HG02943 (cell line): ENCODE measurements at regions not wholly inside any gene's neighbourhood (a gene's known extent, or its start where the extent isn't known, plus 50 kb on each side); places are given as distances from the start of the nearest gene placed in this dataset.
"Not testable (repeated sequence)": the region's sequence is repeated elsewhere in the genome, so short reads cannot be mapped to it uniquely, and the experiment has no call there.

Experiments
- ATAC-seq: cut with Tn5 transposase; IDR thresholded peaks from one replicate; pipeline ENCODE4 v1.9.1; 2021; ENCODE audit warnings: mild to moderate bottlenecking, low read depth, moderate library complexity; ENCODE audit not compliant: unreplicated experiment

DNA sequence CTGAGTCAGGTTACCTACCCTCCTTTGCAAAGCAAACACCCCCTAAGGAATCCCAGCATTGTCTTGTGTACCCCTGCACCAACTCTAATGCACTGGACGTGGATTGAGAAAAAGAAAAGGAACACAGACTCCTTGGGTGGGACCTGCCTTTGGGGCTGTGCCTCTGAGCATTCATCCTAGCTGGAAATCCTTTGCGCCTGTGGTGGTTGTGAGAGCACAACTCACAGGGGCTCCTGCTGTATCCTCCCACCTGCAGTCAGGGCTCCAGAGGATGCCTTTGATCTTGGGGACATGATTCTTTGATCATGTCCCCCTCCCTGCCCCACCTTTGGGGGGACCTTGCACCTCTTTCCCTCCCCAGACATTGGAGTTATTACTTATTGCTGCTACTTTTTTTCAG lies 338.5 kb downstream of the GADD45G start:
- no peak for ATAC-seq

DNA sequence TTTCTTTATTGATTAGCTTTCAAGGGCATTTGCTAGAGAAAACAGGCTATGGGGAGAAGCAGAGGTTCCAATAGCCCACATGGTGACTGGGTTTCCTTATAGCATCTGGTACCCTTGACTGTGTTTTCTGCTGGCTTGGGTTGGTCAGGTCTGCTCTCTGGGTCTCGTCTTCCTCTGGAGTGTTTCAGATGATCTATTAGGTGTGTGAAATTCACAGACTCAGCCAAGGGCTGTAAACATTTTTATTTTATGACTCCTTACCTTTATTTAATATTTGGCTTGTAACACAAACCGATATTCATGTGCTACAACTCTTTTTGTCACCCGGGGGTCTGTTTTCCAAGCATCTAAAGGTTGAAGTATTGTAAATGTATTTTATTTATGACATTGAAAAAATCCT lies 338.9 kb downstream of the GADD45G start:
- ATAC-seq = no peak

DNA sequence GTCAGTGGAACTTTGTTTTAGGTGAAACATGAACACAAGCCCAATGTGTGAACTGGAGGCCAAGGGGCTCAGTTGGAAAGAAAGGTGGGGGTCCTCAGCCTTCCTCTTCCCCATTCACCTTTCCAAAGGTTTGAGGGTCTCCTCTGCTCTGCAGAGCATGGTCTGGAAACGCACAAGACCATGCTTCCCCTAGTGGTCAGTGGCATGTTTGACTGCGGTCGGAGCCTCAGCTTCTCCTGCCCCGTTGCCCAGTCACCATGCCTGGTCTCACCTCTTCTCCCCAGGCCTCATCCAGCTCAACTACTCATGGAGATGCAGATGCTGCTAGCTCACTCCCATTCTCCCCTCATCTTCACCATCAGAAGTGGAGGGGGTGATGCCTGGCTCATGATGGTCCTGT lies 340.3 kb downstream of the GADD45G start:
- ATAC-seq = no peak

DNA sequence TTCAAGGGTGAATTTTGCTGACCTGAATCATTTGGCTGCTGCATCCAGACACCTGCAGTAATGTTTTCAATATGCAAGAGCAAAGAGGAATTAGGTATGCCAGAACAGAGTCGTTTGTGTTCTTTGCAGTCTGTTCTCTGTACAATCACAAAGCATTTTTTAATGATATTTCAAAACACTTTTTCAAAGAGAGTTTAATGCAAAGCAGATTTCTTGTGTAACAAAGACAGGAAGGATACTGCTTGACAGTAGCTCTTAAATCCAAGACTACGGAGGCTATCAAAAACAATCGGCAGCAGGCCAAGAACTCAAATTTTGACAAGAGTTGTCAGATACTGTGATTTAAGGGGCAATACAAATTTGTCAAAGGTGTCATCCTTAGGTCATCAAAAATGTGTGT lies 341.9 kb downstream of the GADD45G start:
- ATAC-seq = no peak

DNA sequence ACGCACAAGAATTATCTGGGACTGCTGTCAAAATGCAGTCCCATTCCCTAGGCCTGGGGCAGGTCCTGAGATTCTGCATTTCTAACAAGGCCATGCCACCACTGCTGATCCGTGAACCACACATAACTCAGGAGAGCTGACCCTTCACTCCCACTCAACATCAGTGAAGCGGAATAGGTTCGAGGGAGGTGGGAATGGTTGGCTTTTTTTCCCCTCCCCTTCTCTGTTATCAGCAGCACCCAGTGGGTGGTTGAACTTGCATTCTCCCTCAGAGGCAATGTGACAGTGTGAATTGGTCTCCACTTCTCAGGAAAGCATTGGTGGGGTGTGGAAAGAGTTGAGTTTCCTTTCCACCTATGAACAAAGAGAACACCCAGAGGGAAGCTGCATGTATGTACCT lies 344.3 kb downstream of the GADD45G start:
- ATAC-seq = no peak

DNA sequence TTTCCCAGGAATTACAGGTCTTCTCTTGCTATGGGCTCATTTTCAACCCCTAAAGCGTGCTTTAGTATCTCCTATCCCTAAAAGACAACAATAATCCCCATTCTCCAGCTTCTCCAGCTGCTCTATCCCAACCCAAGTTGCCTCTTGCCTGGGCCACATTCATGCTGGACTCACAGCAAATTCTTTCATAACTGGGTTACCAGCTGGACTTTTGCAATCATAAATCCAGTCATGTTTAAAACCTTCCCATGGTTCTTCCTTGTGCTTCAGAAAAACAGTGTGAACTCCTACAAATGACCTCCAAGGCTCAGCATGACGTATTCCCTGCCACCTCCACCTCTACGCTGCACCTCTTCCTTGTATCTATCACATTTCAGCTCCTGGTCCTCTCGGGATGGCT lies 346.9 kb downstream of the GADD45G start:
- ATAC-seq = no peak

DNA sequence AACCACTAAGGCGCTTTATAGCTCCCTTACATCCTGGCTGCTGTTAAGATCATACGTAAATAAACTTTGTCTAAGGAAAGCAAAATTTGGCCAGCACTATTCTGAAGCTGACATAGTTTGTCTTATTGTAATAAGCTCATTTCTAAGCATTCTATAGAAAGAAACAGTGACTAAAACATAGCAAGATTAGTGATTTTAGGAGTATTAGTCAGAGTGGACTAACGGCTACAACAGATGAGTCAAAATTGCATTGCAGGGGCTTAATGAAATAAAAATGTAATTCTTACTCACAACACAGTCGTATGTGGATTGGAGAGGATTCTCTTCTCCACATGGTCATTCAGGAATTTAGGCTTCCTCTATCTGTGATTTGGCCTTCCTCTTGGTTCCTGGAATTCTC lies 347.6 kb downstream of the GADD45G start:
- no peak for ATAC-seq

DNA sequence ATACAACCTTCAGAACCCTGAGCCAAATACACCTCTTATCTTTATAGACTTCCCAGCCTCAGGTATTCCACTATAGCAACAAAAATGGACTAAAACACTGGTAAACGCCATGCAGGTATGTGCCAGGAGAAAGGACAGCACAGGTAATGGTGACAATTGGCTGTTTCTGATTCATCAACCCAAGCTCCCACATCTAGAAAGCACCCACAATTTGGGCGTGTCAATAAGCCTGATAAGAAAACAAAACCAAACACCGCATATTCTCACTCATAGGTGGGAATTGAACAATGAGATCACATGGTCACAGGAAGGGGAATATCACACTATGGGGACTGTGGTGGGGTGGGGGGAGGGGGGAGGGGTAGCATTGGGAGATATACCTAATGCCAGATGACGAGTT lies 348.5 kb downstream of the GADD45G start:
- ATAC-seq = not testable (repeated sequence)

DNA sequence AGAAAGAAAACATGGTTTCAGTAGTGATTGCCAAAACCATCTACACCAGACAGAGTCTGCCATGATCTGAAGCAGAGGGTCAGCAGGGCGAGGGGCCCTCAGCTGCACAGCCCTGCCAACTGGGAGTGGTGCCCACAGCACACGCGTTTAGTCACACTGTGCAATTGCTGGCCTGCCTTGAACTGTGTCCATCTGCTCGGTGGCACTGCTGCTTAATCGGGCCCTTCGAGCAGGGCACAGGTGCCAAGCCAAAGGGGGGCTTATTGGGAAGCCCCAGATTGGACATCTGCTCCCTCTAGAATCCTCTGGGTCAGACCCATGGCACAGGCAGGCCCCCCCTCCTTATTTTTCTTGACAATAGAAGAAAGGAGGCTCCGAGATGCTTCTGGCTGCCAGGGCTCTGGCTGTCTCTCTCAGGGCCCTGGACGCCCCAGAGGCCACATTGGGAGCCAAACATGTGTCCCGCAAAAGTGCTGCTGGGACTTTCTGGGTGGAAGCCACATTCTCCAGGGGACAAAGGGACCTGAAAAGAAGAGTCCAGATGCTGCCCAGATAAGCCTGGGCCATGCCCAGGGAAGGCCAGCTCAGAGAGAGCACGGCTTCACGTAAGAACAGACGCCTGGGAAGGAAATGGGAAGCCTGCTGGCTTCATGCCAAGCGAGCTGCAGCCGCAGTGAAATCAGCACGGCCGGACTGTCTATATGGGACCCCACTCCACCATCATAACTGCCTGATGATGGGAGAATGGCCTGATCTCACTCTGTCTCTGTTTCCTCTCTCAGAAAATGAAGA lies 349.2 kb downstream of the GADD45G start:
- ATAC-seq = no peak

DNA sequence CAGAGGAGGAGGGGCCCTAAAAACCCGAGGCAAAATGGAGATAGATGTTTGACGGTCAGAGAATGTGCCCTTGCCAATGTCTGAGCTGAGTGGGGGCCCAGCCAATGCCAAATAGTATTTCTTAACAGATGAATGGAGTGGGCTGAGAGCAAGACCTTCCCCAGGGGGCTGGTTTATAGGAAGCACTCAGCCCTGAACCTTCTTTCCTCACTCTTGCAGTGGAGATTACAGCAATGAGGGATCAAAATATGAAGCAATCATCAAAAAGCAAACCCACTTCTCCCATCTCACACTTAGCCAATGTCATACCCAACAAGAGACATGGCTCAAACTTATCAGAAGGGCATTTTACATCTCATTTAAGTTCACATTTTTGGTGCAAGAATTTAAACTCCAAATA lies 350.3 kb downstream of the GADD45G start:
- ATAC-seq = no peak

DNA sequence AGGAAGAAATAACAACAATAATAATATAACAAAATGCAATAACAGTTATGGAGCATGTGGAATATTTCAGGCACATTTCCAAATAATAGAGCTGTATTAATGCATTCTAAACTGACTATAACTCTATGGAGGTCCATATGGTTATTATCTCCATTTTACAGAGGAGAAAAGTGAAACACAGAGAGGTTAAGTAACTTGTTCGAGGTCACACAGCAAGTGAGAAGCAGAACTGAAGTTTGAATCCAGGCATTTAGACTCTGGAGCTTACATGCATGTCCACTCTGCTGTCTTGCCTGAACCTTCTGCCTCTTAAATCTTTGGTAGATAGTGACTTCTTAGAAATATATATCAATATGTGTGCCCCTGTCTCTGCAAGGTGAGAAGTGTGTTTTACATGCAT lies 350.8 kb downstream of the GADD45G start:
- no peak for ATAC-seq

DNA sequence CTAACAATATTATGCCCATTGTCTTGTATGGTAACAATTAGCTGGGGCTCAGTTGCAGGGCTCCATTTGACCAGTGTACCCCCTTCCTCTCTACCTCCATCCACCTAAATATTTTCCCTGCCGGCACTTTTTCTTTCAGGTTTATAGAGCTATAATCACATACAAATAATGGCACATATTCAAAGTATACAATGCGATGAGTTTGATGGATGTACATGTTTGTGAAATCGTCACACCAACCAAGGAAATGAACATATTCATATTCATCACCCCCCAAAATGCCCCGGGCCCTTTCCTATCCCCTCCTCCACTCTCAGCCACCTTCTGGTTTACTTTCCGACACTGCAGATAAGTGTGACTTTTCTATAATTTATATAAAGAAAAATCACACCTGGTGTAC lies 351.5 kb downstream of the GADD45G start:
- no peak for ATAC-seq

DNA sequence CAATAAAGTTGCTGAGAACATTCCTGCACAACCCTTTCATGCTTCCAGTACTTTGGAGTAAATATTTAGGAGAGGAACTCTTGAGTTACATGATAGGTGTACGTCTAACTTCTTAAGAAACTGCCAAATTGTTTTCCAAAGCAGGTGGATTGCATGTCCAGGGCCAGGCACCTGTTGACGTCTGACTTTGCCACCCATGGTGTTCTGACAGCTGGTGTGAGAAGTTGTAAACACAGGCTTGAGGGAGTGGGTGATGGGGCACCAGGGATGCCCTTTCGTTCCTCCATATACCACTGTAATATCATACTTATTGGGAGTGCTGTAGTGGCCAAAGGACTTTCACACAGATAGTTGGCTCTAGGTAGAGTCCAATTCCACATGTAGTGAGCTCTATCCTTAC lies 352.1 kb downstream of the GADD45G start:
- ATAC-seq = no peak

DNA sequence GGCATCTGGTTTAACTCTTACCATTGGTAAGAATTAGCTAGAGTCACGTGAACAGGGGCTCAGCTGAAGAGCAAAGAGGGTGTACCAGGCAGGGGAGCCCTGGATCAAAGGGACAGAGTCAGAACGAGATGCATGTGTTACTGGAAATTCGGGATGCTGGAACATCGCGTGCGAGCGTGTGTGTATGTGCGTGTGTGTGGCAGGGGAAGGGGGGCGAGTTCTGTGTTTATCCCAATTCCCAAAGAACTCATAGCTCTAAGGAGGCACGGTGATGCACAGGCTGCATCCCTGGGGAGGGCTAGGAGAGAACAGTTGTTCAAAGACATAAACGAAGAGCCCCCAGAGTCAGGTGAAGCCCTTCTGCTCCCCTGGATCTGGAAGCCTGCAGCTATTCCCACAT lies 353.3 kb downstream of the GADD45G start:
- no peak for ATAC-seq

DNA sequence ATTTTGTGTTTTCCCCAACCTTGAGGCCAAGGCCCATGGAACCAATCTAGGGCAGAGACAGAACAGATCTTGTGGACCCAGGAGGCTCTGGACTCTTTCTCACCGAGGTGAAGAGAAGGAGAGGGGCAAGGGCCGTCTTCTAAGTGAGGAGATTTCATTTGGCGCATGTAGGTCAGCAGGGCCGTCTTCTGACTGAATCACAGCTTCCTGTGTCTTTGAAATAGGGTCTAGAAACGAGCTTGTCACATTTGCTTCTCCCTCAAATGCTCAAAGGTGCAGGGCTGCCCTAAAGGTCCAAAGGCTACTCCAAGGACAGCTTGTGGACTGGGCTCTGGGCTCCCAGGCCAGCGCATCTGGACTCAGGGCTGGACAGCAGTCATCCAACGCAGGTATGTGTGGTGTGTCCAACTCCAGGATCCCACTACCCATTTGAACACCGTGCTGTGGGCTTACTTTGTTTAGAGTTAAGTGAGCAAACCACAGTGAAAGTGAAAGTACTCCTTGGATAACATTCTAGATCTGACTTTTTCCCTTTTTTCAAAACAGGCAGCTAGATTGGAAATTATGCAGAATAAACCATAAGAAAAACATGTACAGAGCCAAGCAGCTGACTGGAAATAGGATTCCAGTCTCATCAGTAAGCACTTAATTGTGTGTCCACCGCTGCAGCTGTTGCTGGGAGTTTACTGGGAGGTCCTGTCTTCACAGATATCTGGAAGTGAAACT lies 357.0 kb downstream of the GADD45G start:
- no peak for ATAC-seq

DNA sequence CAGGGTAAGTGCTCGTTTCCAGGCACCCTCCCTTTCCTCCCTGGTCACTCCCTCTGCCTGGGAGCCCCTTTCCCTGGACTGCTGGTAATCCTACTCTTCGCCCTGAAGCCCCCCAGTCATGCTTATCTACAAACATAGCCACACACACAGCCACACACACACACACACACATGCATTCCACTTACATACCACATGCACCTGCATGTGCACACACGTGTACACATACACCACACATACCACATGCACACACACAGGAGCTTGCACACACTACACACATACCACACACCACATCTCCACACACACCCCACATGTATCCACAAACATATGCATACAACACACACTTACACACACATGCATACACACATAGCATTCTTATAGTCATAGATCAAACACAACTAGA lies 358.5 kb downstream of the GADD45G start:
- no peak for ATAC-seq

DNA sequence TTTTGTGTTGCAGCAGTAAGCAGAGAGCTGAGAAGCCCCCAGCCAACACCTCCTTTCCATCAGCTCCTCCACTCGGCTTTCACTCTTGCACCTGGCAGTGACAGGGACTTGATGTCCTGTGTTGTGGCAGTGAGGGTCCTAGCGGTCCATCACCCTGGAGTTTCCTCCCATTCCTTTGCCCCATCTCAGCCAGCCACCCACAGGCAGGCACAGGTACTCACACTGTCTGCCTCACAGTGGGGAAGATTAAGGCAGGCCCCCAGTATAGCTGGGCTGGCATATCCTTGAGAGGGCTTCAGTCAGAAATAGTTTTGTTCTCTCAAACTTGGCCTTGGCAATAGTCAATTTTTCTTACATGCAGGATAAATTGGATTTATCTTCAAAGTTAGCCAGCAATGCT lies 362.7 kb downstream of the GADD45G start:
- ATAC-seq = no peak

DNA sequence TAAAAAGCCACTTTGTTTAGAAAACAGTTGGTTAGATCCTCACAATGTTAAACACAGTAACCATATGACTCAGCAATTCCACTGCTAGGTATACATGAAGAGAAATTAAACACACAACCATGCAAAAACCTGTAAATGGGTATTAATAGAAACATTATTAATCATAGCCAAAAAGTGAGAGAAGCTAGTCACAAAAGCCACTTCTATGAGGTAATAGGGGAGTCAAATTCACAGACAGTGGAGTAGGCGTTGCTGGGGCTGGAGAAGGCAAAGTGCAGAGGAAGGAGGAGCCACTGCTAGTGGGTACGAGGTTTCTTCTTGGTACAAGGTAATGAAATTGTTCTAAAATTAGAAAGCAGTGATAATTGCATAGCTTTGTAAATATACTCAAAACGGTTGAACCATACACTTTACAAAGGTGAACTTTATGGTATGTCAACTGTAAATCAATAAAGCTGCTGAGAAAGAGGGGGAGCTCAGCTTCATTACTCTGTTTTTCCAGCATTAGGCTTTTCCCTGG lies 364.4 kb downstream of the GADD45G start:
- no peak for ATAC-seq

DNA sequence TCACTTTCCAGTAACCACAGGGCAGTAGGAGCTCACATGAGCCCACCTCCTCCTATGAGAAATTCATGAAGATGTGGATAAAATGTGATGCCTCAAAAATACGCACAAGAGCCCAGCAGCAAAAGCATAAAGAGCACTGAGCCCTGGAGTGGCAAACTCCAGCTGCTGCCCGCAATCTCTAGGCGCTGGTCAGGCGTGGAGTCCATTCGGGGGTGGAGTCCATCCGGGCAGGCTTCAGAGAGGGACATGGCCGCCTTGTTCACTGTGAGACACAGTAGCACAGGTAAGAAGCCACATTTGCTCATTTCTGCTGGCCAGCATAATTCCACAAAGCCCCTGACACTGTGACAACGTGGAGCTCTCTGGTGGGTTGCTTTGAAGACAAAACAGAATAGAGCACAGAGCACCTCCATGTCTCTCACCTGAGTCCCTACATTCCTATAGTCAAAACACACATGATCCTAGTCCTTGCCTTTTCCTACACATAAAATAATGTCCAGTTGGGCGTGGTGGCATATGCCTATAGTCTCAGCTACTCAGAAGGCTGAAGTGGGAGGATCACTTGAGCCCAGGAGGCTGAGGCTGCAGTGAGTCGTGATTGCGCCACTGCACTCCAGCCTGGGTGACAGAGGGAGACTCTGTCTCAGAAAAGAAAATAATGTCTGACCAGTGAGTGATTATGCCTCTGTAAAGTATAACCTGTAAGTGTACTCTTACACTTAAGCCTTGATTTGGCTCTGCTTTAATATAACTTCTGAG lies 365.2 kb downstream of the GADD45G start:
- ATAC-seq = no peak

DNA sequence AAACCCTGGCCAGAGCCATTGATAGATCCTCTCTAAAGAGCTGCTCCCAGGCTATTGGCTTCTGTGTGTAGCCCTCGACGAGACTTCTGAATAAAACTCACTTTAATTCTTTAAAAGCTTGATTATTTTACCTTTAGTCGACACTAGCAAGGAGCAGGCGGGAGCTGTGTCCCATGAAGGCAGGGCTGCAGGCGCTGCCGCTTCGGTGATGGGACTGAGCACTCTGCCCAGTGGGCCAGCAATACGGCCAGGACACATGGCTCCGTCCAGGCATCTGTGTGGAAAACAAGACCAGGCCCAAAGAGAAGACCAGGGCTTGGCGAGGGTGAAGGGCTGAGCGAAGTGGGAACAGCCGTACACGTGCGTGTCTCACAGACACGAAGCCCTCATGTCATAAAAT lies 365.9 kb downstream of the GADD45G start:
- no peak for ATAC-seq

DNA sequence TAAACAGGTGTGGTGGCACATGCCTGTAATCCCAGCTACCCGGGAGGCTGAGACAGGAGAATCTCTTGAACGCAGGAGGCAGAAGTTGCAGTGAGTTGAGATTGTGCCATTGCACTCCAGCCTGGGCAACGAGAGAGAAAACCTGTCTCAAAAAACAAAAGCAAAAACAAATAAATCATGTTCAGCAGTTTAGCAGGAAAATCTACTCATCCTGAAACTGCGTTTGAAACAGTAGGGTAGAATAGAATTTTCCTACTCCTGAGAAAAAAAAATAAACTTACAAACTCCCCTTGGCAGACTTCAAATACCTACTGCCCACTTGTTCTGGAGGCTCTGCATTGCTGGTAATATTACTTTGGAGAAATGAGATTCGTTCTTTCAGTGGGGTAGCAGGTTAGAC lies 367.7 kb downstream of the GADD45G start:
- no peak for ATAC-seq
